HG03571 (cell line): ENCODE measurements at regions not wholly inside any gene's neighbourhood (a gene's known extent, or its start where the extent isn't known, plus 50 kb on each side); places are given as distances from the start of the nearest gene placed in this dataset.
A peak's percentile ranks its signal among the peaks of the same experiment; 100 is the strongest.

Experiments used
- ATAC-seq: cut with Tn5 transposase; IDR thresholded peaks from one replicate; pipeline ENCODE4 v1.9.1; 2021; ENCODE audit not compliant: unreplicated experiment

DNA sequence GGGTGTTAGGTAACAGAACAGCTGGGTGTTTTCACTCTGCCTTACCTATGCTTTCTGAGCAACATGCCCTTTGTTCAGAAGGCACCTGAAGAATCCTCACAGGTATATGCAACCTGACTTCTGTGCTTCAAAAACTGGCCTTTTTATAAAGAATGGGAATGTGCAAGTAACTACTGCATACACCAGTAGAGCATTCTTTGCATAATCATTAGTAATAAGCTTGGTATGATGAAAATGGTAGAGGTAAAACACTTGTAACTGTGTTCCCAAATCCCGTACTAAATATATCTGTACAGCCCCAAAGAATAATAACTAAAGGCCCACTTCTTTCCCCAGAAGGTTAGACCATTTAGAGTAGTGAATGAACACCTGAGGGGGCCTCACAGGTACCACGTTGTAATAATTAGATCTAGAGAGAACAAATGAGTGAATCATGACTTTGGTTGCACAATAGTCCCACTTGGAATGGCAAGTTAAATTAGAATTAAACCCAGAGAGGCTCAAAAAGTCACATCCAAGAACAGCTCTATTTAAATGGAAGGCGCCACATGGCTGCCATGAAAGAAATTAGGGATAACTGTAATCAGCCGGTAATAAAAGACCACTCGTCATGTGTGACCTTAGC, 413.9 kb downstream of the KLF12 start:
- no peak for ATAC-seq

DNA sequence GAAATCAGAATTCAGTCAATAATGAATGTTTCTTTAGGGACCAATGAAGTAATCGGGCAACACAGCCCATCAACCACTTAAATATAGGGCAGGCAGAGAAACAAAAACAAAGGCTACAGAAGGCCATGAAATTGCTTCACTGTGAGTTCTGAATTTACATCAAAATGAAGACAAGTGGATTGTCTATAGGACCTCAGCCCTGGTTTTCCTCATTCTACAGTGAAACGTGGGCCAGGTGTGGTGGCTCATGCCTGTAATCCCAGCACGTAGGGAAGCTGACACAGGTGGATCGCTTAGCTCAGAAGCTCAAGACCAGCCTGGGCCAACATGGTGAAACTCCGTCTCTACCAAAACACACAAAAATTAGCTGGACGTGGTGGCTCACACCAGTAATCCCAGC, 416.0 kb downstream of the KLF12 start:
- ATAC-seq: no peak

DNA sequence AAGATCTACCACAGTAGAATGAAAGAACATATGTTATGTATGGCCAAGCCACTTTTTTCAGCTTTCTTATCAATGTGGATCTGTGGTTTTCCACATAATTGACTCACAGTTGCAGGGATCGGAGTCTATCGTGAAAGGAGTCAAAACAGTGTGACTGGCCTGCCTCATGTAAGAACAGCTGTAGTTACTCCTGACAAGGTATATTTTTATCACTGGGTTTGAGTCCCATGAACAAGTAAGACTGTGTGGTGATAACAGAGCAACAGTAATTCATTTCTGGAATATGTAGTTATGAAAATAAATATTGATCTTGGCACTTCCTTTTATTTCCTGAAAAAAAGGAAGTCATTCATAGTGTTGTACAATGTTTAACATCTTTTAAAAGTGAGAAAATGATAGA, 416.6 kb downstream of the KLF12 start:
- ATAC-seq: no peak

DNA sequence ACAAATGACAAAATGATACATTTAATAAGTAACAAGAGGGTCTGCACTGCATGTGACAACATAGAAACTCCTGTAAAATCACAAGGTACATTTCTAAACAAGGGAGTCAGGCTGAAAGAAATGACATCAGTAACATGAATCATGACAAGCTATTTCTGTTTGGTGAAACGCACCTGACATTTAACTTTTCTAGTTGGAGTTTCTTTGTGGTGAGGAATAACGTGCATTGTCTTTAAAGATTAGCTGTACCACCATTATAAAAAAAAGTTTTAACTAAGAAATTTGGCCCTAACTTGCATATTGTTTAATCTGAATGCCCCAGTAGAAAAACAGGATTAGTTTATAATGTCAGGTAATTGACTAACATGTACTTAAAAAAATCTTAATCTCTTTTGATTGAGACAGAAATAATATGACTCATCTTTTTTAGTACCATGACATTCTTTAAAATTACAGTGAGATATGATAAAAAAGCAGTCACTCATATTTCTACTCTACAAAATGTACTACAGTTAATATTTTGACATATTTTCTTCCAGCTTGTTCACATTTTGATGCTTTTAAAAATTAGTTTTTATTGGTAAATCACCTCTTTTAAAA, 418.2 kb downstream of the KLF12 start:
- ATAC-seq: no peak

DNA sequence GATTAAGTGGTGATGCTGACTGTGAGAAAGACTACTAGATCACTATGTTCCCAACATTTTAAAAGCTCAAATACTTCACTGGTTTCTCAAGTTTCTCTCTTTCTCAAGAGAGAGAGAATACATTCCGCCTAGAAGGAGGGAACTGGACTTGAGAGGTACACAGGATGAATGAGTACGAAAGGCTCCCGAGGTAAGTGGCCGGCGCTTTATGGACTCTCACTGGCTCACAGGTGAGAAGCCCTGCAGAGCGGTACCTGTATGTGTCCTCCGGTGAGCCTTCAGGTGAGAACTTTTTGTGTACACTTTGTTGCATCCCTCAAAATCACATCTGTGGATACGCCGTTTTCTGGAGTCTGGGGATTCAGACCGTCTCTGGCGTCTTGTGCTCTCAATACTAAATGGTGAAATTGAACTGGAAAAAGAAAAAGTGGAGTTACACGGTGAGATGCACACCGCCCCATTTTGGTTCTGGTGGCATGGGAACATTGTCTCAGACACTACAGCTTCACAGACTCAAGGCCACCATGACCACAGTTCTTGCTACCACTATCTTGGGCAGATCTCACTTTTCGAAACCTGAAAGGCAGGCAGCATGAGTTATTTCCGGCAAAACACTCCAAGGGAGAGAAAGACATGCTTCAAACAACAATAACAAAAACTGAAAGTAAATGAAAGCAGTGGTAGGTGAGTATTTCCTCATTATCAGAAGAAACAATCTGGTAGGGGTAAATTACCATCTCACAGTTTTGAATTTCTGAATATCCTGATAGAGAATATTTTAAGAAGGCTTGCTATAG, 418.9 kb downstream of the KLF12 start:
- no peak for ATAC-seq

DNA sequence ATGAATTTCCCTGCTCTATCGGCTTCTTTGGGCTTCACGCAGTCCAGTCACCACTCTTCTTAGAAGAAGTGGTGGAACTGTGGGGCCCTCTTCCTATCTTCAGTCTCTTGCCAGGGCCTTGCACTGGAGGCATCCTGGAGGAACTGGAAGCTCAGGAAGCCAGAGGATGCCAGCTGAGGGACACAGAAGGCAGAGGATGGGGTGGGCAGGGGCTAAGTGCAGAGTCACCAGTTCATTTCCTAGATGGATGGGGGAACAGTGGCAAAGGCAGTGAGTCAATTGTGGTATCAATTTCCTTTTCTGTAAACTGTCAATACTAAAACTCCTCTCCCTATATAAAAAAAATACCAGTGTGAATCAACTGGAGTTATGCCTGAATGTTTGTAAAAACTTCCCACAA, 419.7 kb downstream of the KLF12 start:
- ATAC-seq: no peak

DNA sequence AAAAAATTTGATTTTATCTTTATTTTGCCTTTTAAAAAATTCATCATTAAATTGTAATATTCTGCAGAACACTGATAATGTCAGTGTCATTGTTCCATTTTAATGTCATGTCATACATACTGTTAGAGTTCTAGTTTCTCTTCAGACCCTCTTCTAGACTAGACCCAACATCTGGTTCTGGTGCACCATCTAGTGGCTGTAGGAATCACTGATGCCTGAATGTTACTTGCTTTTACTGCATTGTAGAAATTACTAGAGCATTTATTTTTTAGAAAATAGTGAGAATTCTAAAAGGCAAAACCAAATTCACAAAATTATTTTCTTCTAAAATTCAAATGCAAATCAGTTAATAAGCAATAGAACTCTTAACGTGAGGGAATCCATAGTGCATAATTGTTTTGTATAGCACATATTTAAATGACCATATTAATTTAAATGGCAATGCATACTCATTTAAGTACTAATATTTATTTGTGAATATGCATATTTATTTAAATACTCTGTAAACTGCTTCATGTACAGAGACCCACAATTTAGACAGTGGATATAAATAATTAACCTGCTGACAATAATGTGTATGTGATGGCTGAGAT, 425.7 kb downstream of the KLF12 start:
- peak; percentile 82 for ATAC-seq

DNA sequence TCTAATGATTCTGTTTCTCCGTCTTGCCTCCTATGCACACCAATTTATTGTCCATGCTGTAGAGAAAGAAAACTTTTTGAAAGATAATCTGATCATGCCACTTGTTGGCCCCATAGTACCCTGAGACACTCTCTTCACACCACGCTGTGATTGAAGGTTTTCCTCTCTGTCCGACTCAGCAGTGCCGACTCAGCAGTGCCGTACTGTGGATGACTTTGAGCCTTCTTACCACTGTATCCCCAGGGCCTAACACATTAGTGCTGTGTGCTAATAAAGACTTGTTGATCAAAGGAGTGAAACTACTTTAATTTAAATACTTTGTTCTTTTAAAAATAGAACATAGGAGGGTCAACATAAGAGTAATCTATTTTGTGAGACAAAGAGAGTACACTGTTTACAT, 429.6 kb downstream of the KLF12 start:
- ATAC-seq: no peak

DNA sequence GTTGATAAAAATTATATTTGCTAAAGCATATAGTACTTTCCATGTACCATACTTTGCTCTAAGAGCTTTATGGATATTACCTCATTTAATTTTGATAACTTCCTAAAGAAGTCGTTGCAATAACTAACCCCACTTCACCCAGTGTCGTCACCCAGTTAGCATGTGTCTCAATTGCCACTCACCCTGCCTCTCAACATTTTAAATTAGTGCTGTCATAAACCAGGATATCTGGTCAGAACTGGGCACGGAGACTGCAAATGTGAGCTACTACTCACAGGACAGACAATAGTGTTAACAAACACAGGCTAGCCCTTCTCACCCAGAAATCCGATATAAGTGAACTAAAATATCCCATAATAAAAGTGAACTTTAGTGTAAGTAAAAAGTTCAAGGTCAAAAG, 430.6 kb downstream of the KLF12 start:
- ATAC-seq: no peak

DNA sequence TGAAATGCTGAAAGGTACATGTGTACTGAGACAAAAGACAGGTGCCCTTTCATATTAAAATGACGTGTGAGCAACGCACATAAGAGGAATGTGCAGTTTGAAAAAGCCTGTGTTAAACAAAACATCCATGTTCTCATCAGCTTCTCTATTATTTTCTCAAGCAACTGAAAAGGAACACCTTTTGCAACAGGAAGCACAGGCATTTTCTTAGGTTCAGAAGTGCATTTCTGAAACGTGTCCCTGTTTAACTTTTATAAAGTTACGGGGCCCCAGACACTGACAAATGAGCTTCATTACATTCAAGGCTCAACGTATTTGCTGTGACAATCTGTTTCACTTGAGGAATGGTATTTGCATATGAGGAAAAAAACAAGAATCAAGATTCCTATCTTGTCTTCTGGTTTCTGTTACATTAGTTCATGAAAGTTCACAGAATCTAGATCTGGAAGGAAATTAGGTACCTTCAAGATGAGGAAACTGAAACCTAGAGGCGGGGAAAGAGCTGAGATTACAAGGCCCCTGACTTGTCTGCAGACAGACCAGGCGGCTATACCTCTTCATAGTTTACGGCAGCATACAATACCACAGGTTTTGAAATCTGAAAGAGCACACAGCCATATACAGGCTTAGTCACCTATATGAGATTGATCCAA, 431.7 kb downstream of the KLF12 start:
- ATAC-seq: no peak

DNA sequence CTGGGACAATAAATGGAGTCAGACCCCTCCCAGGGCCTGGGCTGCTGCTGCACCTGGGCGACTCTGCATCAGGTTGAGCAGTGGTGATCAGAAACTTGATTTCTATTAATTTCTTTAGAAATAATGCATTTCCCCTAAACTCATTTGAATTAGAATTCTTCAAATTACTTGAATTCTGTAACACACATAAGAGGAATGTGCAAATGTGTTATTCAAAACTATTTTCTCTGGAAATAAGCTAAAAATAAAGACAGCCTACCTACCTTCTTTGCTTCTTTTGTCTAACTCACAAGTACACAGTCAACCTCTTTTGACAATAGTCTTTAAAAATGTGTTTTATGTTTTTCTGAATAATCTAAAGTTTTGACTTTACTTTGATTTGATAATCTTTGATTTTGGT, 433.0 kb downstream of the KLF12 start:
- ATAC-seq: no peak

DNA sequence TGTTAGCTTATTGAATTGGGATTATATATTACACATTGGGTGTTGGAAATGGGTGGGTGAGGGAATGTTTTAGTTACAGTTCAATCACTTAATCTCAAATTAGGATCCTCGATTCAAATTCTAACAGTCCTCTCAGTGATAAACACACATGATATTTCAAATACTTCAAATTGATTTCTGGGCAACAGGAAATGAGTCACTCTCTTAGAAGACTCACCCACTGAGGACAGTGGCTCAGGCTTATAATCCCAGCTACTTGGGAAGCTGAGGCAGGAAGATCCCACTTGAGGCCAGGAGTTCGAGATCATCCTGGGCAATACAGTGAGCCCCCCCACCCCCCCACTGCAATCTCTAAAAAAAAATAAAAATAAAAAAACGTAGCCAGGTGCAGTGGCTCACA, 435.3 kb downstream of the KLF12 start:
- ATAC-seq: no peak

DNA sequence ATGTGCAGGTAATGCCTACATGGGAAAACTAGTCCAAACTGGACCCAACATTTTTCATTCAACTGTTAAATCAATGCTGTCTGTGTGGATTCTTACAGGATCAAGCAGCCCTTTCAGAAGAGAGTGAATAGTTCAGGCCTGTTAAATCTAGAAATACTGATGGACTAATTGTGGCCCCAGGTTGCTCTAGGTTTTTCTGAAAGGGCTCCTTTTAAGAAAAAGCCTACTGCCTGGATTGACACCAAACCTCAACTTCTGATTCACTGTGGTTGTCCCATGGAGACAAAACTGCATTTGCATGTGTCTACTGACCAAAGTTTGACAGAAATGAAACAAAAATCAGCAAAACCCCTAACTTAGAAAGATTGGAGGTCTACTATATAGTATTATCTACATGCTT, 437.0 kb downstream of the KLF12 start:
- ATAC-seq: no peak

DNA sequence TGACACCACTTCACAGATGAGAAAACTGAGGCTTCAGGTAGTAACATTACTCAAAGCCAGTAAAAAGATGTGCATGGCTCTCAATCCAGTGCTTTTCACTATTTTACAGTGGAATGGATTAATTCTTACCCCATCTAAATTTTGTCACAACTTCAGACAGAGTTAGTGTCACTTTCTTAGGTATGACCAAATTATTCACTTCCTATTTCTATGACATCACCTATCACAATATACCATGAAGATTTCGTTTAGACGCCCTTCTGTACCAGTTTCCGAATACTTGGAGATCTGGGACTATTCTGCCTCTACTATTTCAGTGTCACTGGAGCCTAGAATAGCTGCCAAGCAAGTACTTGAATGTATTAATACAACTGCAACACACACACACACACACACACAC, 437.5 kb downstream of the KLF12 start:
- ATAC-seq: no peak

DNA sequence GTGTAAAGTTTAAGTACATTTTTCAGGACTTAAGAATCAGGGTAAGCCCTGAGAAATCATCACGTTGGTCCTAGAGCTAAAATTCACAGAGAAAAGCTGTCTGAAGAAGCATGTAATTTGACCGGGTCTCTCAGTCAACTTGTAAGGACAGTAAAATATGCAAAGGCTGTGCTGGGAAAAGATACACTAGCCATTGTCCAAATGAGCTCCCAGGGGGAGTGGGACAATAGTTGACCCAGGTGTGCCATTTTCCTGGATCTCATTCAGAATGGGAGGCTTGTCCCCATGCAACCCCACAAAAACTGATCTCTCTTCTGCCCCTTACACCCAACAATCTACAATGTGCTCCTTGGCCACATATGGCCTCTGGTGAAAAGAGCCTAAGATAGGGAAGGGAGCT, 437.9 kb downstream of the KLF12 start:
- ATAC-seq: no peak

DNA sequence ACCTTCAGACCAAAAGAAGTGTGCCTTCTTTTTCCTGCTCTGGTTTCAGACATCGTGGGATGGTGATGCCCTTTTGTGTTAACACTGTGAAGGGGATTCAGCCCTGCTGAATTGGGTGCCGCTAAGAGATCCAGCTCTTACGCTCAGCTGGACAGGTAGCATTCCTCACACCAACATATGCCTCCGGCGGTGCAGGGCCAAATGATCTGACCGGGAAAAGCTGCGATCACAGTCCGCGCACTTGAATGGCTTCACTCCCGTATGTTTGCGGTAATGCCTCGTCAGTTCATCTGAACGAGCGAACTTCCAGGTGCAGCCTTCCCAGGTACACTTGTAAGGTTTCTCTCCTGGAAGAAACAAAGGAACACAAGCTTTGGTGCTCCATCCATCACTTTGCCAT, 438.9 kb downstream of the KLF12 start:
- ATAC-seq: no peak

DNA sequence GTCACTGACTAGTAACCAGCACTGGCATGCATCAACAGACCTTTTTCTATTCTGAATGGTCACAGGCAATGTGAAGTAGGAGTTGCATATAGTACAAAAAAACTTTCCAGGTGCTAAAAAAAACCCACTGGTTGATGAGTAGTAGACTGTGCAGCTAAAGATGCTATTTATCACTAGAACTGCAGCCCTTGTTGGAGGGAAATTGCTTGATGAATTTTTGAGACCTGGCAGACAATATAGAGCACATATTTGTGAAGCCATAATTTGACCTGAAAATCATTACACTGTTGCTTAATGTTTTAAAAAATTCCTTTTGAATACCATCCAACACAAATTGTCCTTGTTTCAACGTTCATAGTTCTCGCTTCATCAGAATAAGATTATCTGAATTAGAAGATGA, 441.0 kb downstream of the KLF12 start:
- no peak for ATAC-seq

DNA sequence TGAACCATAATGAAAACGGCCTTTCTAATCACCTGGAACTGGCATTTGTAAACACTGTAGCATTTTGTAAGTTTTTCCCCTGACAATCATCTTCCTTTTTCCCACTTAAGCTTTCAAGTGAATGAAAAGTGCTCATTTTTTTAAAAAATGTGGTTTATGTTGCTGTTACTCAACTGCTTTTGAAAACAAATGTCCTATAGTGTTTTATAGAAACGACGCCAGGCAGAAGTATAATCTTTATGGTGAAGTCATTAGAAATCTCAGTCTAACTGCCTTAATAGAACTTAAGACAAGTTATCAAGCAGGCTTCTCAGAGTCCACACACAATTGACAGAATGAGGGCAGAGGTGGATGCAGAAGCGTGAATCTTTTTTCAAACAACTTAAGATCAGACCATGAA, 442.3 kb downstream of the KLF12 start:
- no peak for ATAC-seq

DNA sequence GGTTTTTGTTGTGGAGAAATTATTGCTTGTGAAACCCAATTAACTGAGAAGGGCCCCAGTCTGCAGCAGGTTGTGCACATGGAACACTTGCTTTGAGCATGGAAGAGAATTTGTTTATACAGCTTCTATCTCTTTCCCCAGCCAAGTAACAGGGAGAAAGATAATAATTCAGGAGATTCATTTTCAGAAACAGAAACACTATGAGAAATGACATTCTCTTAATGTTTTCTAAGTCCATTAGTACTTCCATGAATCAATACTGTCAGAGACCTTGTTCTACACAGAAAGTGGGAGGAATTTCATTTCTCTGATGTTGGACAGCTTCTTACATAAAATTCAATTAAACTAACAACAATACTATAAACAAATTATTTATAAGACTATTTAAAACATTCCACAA, 446.3 kb downstream of the KLF12 start:
- no peak for ATAC-seq

DNA sequence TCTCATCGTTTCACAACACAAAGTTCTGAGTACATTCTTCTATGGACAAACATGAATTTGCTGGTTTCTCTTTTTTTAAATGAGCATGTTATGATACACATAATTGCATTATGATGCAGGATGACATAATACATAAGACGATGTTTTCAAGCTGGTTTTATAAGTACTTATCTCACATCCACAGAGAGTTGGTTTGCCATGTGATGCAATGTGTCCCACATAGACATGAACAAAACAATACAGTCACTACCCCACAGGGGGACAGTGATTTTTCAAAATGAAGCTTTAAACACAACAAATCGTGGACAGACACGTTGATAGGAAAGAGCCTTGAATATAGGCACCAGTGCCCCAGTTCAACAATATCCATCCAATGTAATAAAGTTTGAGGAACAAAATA, 447.1 kb downstream of the KLF12 start:
- ATAC-seq: no peak

DNA sequence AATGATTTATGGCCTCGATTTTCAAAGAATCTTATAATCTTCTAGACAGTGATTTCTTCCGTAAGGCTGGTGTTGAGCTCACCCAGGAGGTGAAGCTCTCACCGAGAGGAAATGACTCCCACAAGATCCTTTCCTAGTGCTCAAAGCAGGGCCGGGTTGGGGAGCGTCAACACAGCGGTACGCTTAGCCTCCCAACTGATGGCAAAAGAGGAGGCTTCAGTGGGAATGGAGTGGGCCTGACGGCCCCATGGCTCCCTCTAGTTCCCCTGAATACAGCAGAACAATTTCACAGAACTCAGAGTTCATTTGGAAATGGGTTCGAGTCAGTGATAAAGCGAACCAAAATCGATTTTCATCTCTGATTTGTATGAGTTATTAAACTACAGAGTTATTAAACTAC, 449.5 kb downstream of the KLF12 start:
- ATAC-seq: no peak

DNA sequence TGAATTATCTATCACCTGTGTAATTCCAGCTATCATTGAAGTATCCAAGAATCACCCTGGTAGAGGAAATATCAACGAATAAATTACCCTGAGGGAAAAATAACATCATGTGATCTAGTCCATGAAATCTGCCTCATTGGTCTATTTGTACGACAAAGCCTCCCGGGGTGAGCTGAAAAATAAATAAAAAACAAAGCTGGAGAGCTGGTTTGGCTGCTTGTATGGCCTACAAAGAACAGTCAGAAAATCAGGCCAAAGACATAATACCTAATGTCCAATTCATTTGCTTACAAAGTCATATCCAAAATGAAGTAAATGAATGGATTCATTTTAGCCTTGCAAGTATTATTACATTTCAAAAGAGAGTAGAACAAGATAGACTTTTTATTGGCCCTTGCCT, 449.9 kb downstream of the KLF12 start:
- ATAC-seq: no peak
